GM18868 (cell line): ENCODE measurements at regions not wholly inside any gene's neighbourhood (a gene's known extent, or its start where the extent isn't known, plus 50 kb on each side); places are given as distances from the start of the nearest gene placed in this dataset.
A peak's percentile ranks its signal among the peaks of the same experiment; 100 is the strongest.

Source experiments
- ATAC-seq: cut with Tn5 transposase; IDR thresholded peaks from one replicate; pipeline ENCODE4 v1.9.1; 2021; ENCODE audit warnings: mild to moderate bottlenecking, moderate library complexity; ENCODE audit not compliant: unreplicated experiment

DNA sequence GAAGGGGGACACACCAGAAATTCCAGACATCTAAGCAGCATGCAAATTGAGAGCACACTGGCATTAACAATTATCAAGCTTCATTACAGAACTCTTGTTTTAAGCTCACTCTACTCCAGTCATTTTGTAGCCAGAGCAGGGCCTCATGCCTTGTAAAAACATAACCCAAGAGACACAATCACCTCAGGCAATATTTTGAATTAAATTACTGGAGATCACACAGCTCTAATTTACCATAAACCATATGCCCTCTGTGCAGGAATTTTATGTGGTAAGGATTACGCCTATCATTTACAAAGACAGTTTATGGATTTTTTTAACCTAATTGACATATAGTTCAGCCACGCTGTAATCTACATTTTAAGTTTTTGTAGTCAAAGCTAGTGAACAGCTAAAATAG, 414.1 kb upstream of the DDI1 start:
- ATAC-seq: no peak

DNA sequence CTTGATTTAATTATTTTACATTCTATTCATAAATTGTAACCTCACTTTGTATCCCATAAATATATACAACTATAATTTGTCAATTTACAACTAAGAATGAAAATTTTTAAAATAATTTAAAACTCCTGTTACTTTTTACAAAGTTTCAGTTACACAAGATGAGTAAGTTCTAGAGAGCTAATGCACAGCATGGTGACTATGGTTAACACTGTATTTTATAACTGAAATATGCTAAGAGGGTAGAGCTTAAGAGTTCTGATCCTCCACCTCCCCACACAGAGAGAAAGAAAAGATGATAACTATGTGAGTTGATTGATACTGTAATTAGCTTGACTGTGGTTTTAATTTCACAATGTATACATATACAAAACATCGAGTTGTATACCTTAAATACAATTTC, 412.5 kb upstream of the DDI1 start:
- ATAC-seq: peak; percentile 45

DNA sequence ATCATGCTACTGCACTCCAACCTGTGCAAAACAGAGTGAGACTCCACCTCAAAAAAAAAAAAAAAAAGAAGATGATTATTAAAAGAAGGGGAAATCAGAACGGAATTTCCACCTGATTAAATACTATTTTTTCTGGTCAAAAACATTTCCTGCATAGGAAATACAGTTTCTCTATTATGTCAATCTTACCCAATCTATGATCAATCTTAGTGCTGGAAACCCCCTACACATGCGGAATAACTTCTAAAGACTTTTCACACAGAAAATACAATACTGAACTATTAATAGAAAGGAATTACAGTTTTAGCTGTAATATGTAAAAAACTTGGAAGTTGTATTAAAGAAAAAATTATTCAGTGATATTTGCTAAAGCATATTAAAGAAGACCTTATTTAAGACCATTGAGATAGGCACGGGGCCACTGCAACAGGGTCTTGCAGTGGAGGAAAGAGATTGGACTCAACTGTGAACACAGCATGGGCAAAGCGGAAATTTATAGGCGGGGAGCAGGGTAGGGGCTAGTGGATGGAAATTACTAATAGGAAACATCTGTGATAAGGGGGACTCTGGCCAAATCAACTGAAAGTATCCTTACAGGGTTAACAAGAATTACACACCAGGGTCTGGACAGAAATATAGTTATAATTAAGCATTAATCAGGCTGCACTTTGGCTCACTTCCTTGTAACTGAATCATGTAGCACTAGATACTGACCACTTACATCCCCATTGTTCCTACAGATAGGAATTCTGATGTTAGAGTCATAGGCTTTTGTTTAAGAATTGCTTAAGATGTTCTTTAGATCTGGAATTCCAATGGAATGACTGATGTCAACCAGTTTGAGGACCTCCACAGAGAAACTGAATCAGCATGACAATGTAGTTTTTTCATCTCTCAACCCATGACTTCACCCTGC, 411.5 kb upstream of the DDI1 start:
- ATAC-seq: peak; percentile 32

DNA sequence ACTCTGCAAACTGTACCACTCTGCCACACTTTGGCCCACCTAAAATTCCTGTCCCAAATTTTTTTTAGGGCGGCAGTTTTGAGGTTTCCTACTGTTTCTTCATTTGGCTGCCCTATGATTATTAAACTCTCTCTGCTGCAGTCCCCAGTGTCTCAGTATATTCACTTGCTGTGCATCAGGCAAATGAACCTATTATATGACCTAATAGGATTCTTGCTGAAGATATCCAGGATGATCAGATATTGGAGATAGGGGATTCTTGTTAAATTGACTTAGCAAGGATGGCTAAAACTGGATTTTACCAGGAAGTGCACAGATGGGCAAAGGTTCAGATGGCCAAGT, 410.8 kb upstream of the DDI1 start:
- ATAC-seq: no peak

DNA sequence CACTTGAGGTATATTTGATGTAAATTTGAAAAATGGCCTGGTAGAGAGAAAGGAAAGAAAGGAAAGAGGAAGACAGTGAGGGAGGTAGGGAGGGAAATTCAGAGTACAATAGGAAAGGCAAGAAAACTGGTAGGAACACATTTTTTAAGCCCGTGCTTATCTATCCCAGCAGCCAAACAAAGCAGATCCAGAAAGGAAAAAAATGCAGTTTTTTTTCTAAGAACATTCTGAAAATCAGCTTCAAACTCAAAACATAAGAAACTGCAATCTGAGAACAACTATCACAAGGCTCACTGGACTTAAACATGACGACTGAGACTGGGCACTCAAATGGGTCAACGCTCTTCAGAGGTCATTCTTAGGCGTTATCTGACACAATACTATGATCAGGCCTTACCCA, 408.3 kb upstream of the DDI1 start:
- no peak for ATAC-seq

DNA sequence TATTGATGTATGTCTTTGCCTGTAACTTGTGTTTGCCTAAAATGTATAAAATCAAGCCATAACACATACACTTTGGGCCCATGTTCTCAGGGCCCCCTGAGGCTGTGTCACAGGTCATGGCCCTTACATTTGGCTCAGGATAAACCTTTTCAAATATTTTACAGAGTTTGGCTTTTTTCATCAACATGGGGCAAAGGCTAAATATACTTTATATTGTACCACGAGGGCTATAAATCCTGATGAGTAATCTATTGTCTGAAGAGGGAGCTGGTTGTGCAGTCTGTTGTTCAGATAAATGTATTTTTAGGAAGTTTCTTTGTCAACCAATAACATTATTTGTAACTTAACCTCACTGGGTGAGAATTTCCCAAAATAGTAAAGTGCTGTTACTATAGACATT, 404.6 kb upstream of the DDI1 start:
- ATAC-seq: no peak

DNA sequence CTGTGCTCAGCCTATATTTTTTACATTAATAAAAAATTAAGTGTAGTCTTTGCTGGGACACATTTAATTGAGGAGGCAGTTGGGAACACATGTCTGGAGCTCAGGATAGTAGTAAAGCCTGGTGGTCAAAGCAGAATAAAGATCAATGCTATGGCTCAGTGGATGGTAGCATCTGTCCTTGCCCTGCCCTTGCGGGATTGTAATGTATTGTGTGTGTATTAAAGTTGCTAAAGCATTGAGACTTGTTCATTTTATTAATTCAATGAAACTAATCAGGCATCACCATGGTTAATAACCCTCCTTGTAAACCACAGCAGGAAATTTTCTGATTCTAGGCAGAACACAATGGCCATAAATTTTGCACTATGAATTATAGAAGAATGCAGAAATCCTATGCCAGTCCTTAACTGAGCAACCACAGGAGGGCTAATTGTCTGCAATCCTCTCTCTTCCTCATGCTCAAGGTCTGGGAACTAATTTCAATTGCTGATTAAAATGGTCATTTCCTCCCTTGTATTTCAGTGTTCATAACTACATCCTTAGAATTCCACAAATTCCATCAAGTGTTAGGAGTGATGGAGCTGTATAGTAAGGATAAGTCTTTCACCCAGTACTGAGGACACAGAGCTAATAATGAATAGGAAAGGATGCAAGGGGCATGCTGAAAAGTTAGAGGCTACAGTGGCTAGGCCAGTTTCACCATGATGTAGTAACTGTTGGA, 403.2 kb upstream of the DDI1 start:
- no peak for ATAC-seq

DNA sequence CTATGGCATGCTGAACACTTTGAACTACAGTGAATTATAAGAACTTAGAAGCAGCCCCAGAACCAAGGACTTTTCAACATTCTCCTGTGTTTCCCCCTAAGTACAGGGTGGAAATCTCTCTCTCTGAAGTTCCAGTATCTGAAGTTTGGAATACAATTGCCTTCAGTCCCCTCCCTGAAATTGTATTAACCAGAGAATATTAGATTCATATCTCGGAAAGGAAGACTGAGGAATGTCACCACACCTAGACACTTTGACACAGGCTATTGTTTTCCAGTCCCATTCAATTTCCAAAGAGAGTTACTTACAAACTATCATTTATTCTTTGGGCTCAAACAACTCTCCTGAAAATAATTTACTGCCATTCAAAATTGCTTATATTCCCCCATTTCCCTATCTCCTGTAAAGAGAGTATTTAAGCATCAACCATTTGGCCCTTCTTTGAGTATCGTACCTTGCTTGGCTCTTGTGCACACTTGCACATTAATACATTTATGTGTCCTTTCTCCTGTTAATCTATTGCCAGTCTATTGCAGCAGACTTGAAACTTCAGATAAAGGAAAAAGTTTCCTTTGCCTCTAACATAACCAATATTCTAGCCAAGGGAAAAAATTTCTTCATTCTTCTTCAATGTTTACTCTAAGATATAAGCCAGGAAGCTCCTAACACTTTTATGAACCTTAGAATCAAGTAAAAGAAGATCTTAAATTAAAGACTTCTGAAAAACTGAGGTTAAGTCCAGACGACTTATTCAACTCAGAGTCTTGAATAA, 402.4 kb upstream of the DDI1 start:
- no peak for ATAC-seq

DNA sequence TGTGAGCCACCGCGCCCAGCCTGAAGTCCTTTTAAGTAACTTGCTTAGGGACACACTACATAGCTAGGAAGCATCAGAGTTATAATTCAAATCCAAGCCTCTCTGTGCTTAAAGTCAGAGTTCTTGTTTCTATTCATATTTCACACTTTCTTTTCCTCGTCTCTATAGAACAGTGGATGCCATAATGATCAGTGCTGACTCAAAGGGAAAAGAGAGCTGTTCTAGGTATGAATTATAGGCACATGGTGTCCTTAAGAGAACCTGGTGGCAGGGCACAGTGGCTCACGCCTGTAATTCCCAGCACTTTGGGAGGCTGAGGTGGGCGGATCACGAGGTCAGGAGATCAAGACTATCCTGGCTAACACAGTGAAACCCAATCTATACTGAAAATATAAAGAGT, 400.2 kb upstream of the DDI1 start:
- no peak for ATAC-seq

DNA sequence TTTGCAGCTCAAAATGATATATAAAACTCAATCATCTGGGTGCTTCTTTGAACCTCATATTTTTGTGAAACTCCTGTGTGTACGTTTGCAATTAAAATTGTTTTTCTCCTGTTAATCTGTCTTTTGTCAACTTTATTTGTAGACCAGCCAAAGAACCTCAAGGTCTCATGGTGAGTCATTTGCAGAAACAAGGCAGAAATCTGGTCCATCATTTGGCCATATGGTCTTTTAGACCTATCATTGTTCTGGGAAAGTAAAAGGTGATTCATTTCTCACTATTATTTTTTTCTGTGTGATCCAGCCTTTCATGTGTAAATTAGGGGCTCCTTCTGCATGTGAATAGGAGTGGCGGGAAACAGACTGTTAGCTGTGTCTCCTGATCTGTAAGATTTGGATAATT, 399.1 kb upstream of the DDI1 start:
- no peak for ATAC-seq

DNA sequence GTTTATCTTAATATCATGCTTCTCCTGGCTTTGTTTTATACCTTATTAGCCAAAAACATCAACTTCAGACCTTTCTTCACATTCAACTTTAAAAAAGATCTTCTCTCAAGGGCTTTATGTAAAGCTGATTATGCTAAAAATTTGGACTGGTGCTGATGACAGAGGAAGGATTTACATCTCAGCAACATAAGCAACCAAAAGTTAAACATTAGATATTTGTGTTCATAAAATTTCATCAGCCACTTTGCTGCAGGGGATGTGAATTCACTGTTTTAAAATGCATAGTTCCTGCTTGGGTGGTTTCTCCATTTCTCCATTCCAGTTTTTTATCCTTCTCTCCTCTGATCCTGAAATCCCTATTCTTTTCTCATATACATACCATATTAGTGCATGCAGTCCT, 398.6 kb upstream of the DDI1 start:
- ATAC-seq: no peak

DNA sequence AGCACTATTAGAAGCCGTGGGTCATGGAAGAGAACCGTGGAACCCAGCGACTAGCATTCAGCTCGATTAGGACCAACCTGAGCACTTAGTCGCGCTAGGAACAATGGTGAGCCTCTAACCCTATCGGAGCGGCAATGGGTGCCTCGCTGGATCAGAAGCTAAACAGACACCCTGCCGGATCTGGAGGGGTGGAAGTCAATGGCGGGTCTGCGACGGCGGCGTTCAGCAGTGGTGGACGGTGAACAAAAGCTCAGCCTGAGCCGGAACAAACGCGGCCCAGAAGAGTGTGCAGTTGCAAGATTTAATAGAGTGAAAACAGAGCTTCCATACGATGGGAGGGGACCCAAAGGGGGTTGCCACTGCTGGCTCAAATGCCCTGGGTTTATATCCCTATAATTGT, 391.8 kb upstream of the DDI1 start:
- no peak for ATAC-seq

DNA sequence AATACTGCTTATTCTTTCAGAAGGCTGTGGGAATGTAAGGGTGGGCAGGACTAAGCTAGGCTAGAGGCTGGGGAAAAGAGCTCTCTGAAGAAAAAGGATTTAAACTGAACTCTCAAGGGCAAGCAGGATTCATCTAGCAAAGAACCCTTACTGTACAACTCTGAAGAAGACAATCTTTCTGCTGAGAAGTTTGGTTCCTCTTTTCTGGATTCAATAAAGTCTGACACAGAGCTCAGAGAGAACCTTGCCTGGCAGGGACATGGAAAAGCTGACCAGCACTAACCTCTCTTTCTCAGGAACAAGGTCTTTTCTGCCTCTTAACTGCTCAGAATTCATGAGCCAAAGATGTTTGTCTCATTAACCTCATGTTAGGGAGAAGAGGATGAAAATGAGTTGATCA, 388.4 kb upstream of the DDI1 start:
- ATAC-seq: no peak

DNA sequence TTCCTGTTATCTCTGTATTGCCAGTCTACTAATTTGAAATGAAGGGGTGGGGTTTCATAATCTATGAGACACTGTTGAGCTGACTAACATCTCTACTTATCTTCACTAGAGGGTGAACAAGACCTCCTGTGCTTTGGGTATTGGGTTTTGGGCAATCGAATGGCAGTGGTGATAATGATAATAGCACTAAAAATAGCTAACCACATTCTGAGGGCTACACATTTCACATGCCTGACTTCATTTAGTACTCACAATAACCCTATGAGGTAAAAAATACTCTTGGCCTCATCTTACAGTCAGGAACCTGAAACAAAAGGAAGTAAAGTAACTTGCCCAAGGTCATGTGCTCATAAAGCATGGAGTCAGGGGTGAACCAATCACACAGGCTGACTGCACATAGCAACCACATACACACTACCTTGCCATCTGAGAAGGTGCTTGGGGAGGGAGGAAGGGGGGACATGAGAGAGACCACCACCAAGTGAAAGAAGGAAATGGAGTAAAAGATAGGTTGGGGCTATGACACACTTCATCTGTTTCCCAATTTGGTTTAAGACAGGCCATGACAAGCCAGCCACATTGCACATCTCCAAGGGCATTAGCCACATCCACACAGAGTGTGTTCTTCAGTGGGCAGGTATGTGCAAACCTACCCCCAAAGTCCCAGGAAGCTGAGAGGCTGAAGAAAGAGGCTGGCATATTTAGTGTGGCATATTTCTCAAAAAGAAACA, 387.6 kb upstream of the DDI1 start:
- peak; percentile 68 for ATAC-seq

DNA sequence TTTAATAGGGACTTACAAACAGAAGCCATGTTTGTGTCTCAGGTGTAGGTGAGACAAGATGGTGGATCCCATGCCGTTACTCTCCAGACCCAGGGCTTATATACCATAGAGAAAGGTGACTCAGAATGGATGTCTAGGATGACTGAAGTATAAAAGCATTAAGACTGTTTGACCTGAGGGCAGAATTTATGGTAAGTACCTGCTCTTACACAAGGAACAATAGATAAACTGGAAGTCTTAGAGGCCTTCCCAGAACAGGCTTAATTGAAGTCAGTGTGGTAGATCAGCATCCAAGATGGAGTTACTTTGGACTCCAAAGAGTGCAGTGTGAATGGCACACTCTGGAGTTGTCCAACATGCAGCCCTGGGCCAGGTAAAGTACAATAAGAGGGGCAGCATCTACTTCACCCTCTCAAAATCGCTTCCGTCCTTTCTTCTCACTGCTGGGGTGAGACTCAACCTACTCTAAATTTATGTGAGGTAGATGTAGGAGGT, 387.0 kb upstream of the DDI1 start:
- no peak for ATAC-seq

DNA sequence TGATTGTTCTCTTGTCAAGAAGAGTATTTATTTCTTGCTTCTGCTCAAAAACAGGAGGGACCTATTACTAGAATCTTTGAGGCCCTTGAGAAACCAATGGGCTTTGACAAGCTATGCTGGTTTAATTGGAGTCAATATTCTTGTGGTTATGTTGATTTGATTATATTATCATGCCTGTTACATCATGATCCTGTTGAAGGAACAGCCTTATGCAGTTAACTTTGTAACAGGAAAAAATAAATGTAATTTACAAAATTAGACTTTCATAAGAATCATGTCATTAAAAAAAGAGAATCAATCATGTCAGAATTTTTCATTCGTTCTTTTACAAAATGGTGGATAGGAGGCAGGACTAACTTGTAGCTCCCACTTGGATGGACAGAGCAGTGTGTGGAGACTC, 386.1 kb upstream of the DDI1 start:
- ATAC-seq: no peak

DNA sequence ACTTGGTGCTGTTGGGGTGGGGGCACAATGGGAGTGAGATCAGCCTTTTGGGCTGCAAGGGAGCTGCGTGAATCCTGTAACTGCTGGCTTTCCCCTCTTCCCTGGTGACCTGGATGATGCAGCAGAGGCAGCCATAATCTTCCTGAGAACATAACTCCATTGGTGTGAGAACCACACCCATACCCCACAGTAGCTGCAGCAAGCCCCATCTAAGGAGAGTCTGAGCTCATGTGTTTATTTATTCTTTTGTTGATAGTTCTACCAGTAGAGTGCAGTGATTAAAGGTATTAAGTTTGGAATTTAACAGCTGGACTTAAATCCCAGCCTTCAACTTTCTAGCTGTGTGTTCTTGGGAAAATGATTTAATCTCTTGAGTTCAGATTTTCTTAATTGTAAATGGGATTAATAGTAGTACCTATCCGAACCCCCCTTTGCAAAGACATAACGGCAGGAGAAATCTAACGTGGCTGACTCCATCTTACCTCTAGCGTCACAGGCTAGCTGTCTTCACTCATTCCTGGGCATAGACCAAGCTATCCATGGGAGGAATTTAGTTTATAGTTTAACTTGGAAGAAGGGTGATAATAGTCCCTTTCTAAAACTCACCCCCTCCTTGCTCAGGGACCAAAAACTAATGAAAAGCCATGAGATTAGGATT, 385.0 kb upstream of the DDI1 start:
- ATAC-seq: no peak

DNA sequence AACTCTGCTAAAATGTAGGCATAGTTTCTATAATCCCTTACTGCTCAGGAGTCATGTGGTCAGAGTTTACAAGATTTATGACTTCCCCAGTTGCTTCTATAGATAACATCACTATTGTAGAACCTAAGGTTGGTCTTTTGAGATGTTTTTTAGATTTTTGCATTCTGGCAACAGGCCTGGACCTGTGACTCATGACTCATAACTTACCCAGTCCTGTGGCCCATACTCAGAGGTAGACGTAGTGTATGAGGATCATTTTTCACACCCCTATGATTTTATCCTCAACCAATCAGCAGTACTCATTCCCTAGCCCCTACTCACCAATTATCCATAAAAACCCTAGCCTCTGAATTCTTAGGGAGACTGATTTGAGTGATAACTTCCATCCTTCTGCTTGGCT, 384.4 kb upstream of the DDI1 start:
- no peak for ATAC-seq

DNA sequence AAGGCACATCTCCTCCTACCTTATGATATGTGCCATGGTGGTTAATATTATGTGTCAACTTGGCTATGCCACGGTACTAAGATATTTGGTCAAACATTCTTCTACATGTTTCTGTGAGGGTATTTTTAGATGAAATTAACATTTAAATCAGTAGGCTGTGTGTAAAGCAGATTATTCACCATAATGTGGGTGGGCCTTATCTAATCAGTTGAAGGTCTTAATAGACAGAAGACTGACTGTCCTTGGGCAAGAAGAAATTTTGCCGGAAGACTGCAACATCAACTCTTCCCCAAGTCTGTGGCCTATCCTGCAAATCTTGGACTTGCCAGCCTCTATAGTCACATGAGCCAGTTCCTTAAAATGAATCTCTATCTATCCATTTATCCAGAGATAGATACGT, 380.1 kb upstream of the DDI1 start:
- no peak for ATAC-seq

DNA sequence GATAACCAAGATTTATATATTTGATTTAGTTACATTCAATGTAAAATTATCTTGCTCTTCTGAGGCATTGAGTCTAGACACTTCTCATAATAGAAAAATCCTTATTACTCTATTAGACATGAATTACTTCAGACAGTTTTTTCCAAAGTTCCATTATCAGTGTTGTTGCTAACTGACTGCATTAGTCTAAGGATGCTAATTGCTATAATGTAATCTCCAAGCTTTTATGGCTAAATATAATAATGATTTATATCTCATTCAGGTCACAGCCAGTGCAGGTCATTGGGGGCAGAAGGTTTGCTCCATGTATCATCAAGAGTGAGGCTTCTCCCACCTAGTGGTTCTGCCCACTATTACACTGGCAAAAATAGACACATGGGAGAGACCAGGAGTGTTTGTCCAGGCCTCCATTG, 377.2 kb upstream of the DDI1 start:
- no peak for ATAC-seq
